Kidney glomerular epithelial cell (primary cell): ENCODE measurements at regions not wholly inside any gene's neighbourhood (a gene's known extent, or its start where the extent isn't known, plus 50 kb on each side); places are given as distances from the start of the nearest gene placed in this dataset.
"Not testable (repeated sequence)": the region's sequence is repeated elsewhere in the genome, so short reads cannot be mapped to it uniquely, and the experiment has no call there.

Source experiments
- DNase-seq: peaks from one replicate; lab custom pipeline; 2025; lab: John Stamatoyannopoulos, UW

DNA sequence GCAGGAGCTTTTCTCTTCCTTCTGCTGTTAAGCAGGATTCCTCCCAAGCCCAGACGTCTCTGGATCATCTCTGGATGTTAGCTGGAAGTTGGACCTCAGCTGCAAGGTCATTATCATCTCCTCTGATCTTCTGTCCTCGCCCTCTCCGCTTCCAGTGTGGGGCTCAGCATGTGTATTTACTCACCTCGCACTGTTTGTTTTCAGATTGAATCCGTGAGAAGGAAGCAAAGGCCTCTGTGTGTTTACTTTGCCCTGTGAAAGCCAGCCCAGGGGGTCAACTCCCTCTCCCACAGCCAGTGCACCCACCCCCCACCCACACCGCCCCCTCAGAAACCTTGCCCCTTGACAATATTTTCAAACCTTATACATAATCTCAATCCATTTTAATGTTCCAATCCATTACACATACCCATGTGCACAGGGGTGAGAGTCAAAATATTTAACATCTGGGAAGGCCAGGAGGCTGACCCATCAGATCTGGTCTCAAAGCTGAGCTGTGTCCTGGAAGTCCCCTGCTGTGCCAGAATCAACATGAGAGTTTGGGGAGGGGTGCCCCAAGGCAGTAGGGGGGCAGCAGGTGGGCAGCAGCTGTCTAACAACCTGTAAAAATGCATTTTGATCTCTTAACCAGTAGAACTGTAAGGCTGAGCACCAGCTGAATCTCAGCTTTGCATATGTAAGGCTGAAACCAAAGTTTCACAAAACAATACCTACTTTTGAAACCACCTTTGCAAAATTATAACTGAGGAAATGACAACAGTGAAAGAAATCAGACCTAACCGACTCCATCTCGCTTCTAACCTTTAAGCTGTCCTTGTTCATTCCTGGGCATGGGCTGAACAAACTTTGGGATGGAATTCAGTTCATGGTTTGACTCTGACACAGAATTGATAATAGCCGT, 157.9 kb downstream of the ZNF664 start:
- DNase-seq = no peak

DNA sequence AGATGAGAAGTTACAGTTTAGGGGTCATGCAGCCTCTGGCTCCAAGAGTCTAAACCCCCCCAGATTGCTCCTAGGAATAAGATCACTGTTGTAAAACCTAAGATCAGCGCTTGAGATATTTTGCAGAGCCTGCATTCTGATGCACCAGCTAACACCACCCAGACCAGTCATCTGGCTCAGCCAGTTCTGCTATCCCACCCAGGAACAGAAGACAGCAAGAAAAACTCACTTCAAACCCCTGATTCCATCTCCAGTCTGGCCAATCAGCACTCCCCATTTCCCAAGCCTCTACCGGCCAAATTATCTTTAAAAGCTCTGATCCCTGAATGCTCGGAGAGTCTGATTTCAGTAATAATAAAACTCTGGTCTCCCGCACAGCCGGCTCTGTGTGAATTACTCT, 158.6 kb downstream of the ZNF664 start:
- DNase-seq = no peak

DNA sequence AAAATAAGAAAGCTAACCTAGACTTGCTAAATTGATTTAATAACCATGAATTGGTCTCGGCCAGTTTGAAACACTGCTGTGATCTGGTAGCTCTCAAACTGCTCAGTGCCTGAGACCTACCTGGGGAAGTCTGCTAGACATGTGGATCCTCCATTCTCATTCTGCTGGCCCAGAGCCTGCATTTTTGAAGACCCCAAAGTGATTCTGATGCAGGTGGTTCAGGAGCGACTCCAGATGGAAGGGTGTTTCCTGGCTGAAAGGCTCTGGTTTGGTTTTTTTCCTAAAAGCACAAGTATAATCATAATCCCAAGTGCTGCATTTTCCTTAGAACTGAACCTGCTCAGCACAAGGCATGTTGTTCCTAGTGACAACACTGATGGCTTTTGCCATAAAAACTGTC, 159.5 kb downstream of the ZNF664 start:
- DNase-seq = no peak

DNA sequence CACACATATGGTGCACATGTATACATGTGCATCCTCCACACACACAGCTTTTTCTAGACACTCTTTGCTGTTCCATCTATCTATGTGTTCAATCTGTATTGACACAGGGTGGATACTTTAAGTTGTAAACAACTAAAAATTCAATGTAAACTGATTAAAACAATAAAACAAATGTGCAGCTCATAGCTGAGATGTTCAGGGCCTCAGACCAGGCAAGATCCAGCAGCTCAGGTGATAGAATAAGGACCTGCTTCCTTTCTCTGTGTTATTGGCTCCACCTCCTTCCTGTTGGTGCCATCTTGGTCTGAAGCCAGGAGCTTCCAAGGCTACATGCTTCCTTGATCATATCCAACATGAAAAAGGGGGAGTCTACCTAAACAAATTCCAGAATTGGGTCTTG, 158.1 kb upstream of the RFLNA start:
- DNase-seq = no peak

DNA sequence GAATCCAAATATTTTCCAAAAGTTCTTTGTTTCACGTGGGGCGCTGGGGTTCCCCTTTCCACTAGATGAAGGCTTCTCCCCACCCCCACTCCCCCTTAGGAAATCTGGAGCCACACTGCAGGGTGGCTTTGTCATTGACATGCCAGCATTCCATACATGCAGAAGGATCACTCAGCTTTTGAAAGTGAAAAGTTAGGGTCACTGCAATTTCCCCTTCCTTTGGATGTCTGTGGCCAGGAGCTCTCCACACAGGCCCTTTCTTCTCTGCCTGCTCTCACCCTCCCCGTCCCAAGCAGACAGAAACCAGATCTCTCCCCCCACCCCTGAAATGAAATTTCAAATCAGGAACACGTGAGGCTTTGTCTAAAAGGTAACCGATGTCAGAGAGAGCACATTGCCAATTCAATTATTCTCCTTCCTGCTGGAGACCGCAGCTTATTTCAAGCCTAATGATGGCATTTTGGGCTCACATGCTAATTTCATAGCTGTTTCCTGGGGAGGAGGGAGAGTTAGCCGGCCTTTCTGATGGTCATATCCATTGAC, 153.9 kb upstream of the RFLNA start:
- no peak for DNase-seq

DNA sequence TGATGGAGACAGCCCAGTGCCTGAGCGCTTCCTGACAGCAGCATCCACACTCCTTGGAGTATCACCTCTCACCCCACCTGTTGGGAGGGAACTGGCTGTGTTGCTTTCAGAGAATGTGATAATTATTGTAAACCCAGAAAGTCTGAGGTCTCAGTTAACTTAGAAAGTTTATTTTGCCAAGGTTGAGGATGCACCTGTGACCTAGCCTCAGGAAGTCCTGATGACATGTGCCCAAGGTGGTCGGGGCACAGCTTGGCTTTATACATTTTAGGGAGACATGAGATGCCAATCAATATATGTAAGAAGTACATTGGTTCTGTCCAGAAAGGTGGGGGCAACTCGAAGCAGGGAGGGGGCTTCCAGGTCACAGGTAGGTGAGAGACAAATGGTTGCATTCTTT, 153.3 kb upstream of the RFLNA start:
- DNase-seq = not testable (repeated sequence)

DNA sequence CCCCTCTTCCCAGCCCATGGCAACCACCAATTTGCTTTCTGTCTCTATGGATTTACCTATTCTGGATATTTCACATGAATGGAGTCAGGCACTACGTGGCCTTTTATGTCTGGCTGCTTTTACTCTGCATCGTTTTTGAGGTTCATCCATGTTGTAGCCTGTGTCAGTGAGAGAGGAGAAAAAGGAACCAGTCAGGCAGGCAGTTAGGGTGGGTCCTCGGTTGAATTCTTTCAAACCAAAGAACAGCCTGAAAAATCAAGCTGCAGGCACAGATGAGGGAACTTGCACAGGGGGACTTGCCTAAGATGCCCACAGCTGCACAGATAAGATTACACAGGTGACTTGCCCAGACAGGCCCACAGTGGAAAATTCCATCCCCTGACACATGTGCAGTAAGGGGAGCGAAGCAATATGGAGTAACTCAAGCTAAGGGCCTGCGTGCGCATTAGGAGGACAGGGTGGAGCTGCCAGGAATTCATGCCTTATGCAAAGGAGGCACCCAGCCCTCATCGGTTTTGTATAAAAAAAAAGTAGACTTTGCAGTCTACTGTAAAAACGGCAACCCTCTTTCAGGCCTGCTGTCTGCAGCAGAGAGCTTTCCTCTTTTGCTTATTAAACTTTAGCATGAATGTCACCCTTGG, 152.4 kb upstream of the RFLNA start:
- DNase-seq = no peak

DNA sequence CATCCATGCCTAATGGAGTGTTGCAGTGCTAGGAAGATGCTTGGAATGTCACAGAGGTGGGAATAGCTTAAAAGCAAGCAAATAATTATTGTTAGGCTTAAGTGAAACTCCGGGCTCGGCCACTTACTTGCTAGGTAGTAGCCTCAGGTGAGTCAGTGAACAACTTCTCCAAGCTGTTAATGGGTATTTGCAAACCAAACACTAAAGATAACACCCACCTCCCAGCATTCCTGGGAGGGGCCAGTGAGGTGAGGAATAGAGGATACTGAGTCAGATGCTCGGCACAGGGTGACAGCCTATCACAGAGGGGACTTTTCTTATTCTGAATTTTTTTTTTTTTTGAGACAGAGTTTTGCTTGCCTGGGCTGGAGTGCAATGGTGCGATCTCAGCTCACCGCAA, 151.2 kb upstream of the RFLNA start:
- DNase-seq = no peak

DNA sequence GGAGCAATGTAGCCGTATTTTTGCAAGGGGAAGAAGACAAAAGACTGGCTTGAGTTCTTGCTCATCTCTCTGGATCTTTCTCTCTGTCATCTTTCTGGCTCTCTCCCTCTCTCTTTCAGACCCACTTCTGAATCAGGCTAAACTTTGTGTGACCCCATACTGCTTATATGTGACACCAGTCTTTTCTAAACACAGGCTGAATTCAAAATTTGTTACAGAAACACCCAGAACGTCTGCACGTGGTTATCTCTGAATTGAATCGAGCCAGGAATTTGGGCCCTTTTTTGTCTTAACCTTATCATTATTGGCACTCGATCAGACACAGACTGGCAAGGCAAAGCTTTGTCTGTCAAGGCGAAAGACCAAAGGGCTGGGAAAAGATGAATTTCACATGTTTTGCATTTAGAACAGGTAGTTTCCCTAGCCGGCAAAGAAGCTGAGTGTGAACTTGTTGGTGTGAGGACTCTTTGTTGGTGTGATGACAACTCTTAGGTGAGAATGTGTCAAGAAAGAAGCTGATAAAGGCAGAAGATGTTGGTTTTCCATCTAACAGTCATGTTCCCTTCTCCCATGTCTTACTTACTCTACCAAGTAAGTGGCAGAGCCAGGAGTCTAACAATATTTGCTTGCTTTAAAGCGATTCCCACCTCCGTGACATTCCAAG, 150.2 kb upstream of the RFLNA start:
- DNase-seq = no peak

DNA sequence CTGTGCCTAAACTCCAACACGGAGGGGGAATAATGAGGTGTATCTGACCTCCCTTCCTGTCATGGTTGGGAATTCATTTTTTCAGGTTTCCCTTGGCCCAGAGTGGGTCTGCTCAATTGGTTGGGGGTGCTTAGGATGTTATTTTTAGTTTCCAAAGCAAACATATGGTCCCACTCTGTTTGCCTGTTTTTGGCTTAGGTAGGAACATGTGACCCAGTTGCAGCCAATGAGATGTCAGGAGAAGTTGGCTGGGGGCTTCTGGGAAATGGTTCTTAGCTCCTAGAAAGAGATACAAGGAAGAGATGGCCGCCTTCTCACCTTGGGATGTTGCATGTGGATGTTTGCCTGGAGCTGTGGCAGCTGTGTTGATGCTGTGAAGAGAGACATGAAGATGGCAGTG, 147.9 kb upstream of the RFLNA start:
- no peak for DNase-seq

DNA sequence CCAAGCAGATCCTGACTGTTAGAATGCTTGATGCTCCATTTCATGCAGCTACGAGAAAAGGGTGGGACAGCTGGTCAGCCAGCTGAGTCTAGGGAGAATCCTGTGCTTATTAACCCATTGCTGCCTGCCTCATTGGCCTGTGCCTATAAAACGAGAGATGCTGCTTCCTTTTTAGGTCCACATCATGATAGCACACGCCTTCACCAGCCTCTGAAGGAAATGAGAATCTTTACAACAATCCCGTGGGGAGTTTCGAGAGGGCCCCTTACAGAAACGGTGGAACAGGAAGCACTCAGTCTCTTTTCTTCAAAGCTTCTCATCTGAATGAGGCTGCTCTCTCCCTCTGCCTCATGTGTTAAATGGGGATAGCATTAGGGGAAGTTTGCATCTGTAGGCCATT, 147.3 kb upstream of the RFLNA start:
- DNase-seq = no peak

DNA sequence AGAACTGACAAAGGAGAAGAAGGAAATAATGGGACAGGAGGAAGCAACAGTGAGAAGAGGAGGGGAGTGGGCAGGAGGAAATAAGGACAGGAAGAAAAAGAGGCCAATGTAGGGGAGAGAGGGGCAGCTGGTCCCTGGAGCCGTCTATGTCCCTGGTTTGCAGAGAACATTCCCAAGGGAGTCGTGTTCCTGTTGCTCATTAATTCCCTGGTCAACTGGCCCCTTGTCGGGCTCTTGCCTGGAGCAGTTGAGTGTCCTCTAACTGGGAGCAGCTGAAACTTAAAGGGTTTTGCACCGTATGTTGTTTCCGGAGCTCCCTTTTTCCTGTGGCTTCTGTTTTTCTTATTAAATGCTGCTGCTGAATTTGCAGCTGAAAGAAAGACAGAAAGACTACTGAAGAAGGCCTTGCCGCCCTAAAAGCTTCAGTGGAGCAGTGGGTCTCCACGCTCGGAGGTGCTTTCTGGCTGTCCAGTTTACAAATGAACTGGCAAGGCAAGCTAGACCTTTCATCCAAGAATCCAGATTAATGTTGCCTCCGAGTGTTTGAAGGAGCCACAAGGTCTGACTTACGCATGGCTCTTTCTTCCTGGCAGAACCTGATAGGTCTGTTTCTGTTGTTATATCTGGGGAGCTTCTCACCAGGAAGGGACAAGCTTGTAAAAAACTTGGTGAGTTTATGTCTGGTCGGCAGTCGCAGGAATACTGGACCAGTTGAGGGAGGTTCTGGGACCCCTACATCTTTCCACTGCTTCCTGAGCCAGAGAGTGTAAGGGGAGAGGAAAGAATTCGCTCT, 146.2 kb upstream of the RFLNA start:
- no peak for DNase-seq

DNA sequence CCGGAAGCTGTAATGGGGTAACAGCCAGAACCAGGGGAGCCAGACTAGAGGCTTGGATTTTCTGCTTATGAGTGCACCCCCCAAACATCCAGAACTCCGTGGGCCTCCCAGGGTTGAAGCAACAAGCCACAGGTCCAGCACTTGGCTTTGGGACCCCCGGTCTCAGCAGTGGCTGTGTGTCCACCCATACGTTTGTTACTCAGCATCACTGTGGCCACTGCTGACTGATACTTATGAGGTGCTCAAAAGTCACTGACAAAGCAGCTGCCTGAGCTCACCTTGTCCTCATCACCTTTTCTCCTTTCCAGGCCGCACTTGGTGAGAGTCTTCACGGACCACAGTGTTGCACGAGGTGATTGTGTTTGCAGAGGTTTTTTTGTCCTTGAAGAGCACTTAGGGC, 145.6 kb upstream of the RFLNA start:
- DNase-seq = no peak

DNA sequence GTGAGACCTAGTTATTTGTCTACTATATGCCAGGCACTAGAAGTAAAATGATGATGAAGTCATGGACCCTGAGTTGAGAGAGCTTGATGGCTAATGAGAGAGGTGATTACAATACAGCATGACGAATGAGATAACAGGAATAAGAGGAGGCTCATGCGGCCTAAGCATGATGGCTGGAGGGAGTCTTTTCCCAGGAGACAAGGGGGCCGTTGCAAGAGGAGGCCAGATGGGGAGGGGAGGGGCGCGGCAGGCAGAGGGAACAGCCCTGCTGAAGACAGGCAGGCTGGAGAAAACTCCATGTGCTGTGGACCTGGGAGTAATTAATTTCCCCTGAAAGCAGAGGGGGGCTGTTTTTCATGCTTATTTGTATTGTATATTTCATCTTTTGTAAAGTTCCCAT, 144.7 kb upstream of the RFLNA start:
- DNase-seq = no peak

DNA sequence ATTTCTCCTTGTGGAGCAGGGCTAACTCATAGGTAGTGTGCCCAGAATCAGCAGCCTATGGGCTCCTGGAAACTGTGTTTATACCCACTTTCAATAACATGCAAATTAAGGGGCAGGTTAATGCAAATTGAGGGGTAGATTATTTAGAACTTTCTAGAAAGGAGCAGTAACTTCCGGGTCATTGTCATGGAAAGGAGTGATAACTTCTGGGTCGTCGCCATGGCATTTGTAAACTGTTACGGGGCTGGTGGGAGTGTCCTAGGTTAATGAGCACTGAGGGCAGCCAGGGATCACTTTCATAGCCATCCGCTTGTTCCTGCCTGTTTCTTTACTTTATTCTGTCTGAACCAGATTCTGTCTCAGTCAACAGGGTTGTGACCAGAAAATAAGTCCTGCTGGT, 143.3 kb upstream of the RFLNA start:
- no peak for DNase-seq

DNA sequence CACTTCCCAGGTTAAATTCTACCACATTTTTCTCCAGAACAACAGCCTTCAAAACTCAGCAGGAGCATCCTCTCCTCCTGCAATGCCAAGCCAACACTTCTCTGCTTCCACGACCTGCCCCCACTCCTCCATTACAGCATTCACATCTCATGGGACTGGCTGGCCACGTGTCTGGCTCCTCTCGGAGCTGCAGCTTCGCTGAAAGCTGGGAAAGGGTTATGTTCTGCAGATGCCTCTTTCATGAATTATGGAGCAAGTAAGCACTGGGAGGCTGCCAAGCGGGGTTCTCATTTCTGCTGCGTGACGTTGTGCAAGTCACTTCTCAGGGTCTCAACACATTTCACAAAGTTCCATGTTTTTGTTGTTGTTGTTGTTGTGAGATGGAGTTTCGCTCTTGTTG, 142.2 kb upstream of the RFLNA start:
- DNase-seq = no peak

DNA sequence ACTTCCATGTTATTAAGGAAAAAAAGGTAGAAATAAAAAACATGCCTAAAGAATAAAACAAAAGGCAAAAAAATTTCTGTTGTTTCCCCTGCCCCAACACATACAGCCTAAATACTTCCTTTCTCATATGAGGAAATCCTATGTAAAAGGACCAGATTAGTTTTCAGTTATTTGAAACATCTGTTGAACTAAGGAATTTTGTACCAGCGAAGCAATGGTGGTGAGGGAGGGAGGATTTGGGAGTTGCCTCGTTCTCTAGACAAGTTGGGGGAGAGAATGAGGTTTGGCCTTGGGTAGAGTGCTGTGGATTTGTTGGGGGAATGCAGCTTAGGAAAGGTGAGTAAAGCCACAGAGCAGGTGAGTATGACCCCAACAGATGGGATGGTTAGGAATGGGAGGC, 141.5 kb upstream of the RFLNA start:
- no peak for DNase-seq

DNA sequence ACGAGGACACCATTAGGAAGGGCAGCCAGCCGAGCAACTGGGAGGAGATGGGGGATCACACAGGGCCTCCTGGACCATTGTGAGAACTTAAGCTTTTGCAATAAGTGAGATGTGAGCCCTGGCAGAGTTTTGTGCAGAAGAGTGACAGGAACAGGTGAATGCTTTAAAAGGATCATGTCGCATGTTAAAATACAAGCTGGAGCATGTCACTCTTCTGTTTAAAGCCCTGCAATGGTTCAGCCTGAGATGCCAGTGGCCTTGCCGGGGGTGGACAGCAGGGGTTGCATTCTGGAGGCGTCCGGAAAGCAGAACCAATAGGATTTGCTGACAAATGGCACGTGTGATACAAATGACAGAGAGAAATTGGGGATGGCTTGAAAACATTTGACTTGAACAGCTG, 137.5 kb upstream of the RFLNA start:
- no peak for DNase-seq

DNA sequence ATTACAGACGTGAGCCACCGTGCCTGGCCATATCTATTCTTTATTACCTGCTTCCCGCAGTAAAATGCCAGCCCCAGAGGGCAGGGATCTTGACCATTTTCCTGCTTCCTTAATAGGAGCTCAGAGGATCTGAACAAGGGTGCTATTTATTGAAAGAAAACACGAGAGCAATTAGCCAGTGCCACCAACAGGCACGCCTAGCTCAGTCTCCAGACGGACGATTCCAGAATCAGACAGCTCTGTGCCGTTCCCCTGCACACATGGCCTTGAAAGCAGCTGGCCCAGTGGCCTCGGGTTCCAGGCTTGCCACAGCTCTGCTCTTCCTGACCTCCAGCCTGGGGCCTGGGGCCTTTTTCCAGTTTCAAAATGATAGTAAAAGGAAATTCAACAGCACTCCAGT, 135.2 kb upstream of the RFLNA start:
- DNase-seq = no peak

DNA sequence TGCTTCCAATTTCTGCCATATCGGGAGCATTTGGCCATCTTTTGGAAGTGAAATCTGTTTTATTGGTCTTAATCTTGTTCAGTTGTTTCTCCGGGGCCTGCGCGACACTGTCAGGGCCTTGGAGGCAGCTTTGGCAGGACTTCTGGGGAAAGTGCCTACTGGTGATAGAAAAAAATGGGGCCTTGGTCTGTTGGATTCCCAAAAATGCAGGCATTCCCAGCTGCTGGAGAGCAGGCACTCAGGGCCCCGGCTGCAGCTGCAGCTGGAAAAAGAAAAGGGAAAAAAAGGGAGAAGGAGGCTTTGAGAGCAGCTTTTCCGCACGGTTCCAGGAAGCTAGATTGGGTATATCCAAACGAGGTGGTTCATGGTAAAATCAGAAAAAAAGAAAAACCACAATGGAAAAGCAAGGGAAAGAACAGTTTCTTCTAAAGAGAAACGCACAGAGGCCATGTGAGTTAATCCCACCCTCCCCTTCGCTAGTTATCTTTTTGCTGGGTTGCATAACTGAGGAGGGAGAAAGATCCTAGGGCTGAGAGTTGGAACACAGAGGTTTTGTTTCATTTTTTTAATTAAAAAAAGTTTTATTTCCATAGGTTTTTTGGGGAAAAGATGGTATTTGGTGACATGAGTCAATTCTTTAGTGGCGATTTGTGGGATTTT, 134.7 kb upstream of the RFLNA start:
- no peak for DNase-seq

DNA sequence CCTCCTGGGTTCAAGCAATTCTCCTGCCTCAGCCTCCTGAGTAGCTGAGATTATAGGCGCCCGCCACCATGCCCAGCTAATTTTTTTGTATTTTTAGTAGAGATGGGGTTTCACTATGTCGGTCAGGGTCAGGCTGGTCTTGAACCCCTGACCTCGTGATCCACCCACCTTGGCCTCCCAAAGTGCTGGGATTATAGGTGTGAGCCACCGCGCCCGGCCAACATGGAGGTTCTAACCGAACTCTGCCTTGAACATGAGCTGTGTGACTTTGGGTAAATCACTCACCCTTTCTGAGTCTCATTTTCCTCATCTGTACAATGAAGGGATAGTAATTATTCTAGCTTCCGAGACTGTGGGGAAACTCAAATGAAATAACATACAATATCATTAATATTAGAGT, 133.5 kb upstream of the RFLNA start:
- not testable (repeated sequence) for DNase-seq
